Stimulated activated CD4-positive, alpha-beta T cell treated with anti-CD3 and anti-CD28 coated beads, Interleukin-1b, Interleukin-23, amount 100 ng/mL, for 48 hours (primary cell): ENCODE measurements at regions not wholly inside any gene's neighbourhood (a gene's known extent, or its start where the extent isn't known, plus 50 kb on each side); places are given as distances from the start of the nearest gene placed in this dataset.

Source experiments
- DNase-seq: peaks from one replicate; pipeline ENCODE4 v3.0.0-alpha.2; 2020

DNA sequence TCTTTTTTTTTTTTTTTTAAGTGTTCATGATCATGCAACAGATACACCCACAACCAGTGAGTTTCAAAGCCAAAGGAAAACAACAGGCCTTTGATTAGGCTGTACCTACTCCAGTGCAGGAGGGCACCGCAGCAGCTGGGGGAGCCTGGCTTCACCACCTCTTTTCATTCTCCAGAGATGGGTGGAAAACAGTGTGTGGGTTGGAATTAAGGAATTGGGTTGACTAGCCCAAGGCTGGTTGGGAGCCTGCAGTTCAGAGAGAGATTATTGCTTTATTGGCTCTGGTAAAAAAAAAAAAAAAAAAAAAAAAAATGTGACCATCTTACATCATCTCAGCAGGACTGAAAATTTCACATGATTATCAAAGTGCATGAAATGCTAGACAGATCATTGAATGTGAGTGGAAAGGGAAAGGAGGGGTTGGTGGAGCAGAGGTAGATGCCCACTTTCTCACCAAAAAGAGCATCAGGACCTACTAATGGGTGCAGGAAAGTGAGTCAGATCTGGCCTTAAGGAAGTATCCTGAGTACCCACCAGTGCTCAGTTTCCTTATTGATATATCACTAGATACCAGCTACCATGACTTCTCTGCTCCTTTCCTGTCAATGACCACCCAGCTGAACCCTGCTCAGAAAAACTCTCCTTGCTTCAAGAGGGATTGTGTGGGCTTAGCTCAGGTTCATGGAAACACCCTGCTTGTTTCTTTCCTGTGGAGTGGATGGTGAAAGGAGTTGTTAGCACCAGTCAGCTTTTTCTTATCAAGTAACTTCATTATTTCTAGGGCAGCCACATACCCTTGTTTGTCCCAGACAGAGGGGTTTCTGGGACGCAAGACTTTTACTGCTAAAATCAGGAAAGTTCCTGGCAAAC lies 54.8 kb upstream of the DYRK2 start:
- no peak for DNase-seq

DNA sequence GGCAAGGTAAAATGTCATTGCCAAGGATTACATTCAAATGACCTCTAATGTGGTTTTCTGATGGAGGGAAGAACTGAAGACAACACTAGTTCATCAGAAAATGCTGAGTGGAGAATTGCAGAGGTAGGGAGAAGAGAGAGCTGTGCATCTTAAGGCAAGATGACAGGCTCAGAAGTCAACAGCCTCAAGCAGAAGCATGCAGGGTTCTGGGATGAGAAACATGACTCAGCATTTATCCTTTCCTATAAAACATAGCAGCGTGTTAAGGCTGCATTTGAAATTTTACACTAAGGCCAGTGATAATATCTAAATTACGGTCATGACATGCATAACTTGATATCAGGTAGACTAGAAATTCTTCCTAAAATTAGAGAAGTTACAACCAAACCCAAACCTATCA lies 53.7 kb upstream of the DYRK2 start:
- no peak for DNase-seq

DNA sequence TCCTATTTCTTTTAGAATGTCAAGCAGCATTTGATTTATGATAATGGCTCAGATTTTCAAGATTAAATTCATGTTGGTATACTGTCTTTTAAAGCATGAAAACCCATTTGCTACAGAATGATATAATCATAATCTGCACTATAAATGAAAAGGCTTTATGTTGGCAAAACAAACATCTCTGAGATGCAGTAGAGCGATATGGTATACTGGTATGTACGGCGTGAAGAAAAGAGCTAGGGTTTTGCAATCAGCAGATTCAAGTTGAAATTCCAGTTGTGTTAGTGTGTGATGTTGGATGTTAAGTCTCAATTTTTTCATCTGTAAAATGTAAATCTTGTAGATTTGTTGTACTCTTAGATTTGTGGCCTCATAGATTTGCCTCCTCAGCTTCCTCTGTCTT lies 53.2 kb upstream of the DYRK2 start:
- no peak for DNase-seq

DNA sequence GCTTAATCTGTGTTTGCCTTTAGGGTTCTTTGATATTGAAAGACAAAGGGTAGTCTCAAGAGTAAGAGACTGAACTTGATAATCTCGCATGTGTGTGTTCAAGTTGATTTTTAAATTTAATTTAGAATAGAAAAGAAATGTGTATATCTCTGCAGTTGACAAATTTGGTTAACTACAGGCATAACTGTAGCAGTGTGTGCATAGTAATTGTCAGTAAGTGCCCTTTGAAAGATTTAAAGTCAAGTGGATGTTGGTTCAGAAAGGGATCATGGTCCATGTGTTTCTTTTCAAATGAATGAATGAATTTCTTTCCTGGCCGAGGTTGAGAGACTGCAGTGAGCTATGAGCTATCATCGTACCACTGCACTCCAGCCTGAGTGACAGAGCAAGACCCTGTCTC lies 49.9 kb upstream of the DYRK2 start:
- no peak for DNase-seq
